H7 (cell line): ENCODE measurements at regions not wholly inside any gene's neighbourhood (a gene's known extent, or its start where the extent isn't known, plus 50 kb on each side); places are given as distances from the start of the nearest gene placed in this dataset.

Source experiments
- DNase-seq: peaks from one replicate; pipeline ENCODE4 v3.0.0; 2012
- H3K27me3 ChIP-seq: 2 replicates; pipeline ENCODE4 v1.6.0; 2011; ENCODE audit warnings: mild to moderate bottlenecking, low read length; ENCODE audit not compliant: control insufficient read depth, insufficient read depth
- H3K36me3 ChIP-seq: replicated peaks from 2 replicates; pipeline ENCODE4 v1.5.1; 2011; ENCODE audit warnings: low read length; ENCODE audit not compliant: control insufficient read depth, insufficient read depth
- H3K4me3 ChIP-seq: 2 replicates; pipeline ENCODE4 v1.5.1; 2011; ENCODE audit warnings: low read depth, mild to moderate bottlenecking, control low read depth, low read length, moderate library complexity; ENCODE audit not compliant: insufficient read depth

DNA sequence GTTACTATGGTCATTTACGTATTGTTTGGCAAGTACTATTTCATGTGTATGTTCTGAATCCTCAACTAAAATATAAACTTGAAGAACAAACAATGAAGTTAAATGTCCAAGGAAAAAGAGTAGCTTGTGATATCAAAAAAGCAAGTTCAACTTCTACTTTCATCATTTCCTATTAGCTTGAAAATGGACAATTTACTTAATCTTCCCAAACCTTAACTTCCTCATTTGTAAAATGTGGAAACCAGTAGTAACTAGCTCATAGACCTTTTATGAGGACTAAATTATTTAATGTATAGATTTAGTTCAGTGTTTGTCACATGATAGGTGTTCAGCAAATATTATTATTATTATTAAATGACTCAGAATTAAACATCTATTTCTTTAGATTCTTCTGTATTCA is 276.8 kb upstream of the TET2 start:
- Histone ChIP-seq H3K4me3 (no peak overlapping the region), H3K27me3 (no peaks in the 10 kb centered on the region; the same call in 1 of the 2 replicates), H3K36me3 (no peaks in the 10 kb centered on the region)
- no peak for DNase-seq

DNA sequence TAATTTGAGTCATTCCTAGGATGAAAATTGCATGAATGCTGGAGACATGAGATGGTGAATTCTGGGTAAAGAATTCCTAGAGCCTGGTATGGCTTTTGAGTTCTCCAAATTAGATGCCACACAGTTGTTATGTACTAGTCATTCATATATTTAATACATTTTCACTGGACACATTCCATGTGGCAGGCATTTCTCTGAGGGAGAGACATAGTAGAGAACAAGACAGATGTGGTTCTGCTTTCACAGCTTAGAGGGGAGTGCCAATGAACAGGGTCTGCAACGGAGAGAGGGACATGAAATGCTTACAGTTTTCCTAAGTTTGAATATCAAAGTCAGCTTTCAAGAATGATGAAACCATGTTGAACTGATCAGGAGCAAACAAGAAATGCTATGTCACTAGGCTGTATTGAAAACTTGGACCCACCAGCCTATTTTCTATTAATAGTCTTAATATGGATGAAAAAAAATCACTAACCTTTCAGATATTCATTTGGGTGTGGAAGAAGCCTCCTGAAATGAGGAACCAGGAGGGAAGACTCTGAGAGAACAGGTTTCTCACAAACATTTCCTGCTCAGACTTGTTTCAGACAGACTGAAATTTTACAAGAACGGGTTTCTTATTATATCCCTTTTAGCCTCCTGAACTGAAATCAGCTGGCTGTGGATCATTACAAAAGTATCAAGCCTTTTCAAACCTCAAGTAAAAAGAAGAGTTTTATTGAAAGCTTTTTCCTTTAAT is 276.0 kb upstream of the TET2 start:
- H3K36me3 ChIP-seq, result no peaks in the 10 kb centered on the region
- no peak overlapping the region for H3K4me3 ChIP-seq
- H3K27me3 ChIP-seq, result no peaks in the 10 kb centered on the region; the same call in 1 of the 2 replicates
- DNase-seq, result no peak

DNA sequence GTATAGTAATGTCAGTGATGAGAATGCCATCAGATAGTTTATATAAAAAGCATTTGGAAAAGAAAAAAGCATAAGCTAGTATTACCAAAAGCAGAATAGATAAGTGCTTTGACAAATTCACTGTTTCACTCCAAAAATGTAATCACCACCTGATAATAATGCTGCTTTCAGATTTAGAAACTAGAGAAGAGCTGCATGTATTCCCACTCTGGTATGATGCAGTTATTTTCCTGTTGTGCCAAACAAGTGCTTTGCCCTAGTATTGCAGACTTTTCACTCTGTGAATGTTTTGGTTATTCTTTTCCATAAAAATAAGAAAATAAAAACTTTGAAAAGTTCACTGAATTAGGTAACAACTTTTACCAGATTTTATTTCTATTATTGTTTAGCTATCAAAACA is 267.7 kb upstream of the TET2 start:
- DNase-seq, result no peak
- no peak overlapping the region for H3K4me3 ChIP-seq
- no peaks in the 10 kb centered on the region for H3K27me3 ChIP-seq
- H3K36me3 ChIP-seq, result no peaks in the 10 kb centered on the region

DNA sequence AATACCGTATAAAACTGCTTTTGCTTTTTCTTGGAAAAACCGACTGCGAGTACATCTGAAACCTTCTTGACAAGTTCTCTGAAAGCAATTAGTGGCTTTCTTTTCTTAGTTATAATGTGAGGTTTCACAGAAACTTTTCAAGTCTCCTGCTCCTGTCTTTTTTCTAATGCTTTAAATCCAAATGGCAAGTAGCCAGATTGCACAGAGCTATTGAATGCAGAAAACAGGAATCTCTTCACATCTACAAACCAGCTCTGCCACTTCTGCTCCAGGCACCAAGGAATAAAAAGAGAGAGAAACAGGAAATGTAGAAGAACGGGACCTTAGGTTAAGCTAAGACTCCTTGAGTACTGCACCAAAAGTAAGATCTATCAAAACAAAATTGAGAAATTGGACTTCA is 267.3 kb upstream of the TET2 start:
- no peak for DNase-seq
- Histone ChIP-seq H3K4me3 (no peak overlapping the region), H3K36me3 (no peaks in the 10 kb centered on the region), H3K27me3 (no peaks in the 10 kb centered on the region)

DNA sequence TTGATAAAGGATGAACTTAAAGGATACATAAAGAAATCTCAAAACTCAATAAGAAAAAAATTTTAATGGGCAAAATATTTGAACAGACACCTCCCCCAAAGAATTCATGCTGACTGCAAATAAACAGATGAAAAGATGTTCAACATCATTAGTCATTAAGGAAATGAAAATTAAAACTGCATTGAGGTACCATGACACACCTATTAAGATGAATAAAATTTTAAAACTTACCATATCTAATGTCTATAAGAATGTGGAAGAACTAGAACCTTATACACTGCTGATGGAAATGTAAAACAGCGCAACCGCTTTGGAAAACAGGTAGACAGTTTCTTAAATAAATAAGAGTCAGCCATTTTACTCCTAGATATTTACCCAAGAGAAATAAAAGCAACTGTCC is 266.8 kb upstream of the TET2 start:
- Histone ChIP-seq H3K36me3 (no peaks in the 10 kb centered on the region), H3K27me3 (no peaks in the 10 kb centered on the region), H3K4me3 (no peak overlapping the region)
- DNase-seq, result no peak

- H3K4me3 ChIP-seq, result no peak overlapping the region
- H3K27me3 ChIP-seq, result no peaks in the 10 kb centered on the region
- DNase-seq, result no peak
- no peaks in the 10 kb centered on the region for H3K36me3 ChIP-seq
These were observed 265.4 kb upstream of the TET2 start for GRCh38 chr4:104881136-104881886.

DNA sequence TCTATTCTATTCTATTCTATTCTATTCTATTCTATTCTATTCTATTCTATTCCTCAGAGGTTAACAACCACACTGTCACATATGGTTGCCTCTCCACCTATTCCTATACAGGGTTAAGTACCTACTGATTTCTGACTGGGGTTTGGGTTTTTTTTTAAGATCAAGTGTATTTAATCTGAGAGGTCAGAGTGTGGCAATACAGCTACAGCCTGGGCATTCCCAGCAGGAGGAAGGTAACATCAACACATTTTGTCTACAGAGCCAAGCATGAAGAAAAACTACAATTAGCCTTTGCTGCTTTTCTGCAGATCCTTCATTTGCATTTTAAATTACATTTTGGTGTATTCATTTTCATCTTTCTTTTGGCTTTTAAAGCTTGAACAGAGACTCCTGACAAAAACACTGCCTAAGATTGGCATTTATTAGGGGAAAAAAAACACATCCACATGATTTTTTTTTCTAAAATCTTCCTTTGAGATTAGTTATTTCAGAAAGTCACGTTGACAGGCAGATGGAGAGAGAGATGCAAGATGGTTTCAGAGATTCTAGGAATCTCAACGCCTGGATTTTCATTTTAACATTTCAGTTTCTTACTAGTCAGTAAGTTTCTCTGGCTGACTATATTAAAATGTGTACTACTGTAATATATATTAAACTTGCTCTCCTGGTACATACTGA is 255.9 kb upstream of the TET2 start:
- Histone ChIP-seq H3K4me3 (no peak overlapping the region), H3K27me3 (no peaks in the 10 kb centered on the region), H3K36me3 (no peaks in the 10 kb centered on the region)
- no peak for DNase-seq

GRCh38 chr4:104896660-104897645 is 249.7 kb upstream of the TET2 start:
- Histone ChIP-seq H3K4me3 (no peak overlapping the region), H3K27me3 (no peaks in the 10 kb centered on the region; the same call in 1 of the 2 replicates), H3K36me3 (no peaks in the 10 kb centered on the region)
- no peak for DNase-seq

- Histone ChIP-seq H3K36me3 (no peaks in the 10 kb centered on the region), H3K4me3 (no peak overlapping the region), H3K27me3 (peaks cover 10% of the 10 kb centered on the region; the same call in 1 of the 2 replicates)
- DNase-seq, result no peak
These were observed 246.8 kb upstream of the TET2 start for GRCh38 chr4:104899863-104900262.

DNA sequence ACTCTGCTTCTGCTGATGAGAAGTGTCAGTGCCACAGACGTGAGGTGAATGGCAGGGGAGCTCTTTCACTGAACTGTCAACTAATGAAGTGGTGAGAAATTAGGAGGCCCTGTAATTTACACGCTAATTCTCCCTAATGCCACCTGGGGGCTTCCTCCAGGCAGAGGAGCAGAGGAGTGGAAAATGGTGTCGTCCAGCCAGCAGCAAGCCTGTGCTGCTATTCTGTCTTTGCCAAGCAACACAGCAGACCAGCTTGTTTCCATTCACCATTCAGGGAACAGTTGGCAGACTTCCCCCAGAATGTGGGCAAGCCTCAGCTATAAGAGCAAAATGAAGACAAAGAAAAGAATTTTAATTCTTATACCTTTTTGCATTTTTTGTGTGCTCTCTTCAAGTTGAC is 245.2 kb upstream of the TET2 start:
- Histone ChIP-seq H3K36me3 (no peaks in the 10 kb centered on the region), H3K4me3 (no peak overlapping the region), H3K27me3 (peaks cover 25% of the 10 kb centered on the region)
- peak; percentile 19 for DNase-seq

DNA sequence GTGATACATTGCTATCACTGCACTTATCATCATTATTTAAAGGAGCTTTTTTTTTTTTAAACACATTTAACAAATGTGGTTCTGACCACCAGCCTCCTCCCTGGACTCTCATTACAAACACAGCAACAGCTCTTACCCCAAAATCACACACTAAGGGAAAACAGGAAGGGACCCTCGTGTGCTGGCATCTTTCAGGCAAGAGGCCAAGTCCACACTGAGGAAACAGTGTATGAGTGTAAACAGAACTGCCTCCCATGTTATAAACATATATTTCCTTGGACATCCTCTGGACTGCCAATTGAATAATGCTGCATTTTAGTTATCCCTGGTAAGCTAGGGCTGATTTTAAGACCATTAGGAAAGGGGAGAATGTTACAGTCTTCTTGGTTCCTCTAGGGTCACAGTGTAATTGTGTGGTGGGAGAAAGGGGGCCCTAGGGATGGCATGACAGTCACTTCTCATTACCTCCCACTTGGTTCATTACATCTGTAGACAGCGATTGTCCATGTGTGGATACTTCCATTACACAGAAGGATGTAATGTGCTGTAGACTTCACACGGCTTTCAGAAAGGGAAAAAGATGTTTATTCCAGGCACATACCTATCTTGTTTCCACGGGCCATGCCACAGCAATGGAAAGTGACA is 244.6 kb upstream of the TET2 start:
- Histone ChIP-seq H3K36me3 (no peaks in the 10 kb centered on the region), H3K4me3 (no peak overlapping the region)

DNA sequence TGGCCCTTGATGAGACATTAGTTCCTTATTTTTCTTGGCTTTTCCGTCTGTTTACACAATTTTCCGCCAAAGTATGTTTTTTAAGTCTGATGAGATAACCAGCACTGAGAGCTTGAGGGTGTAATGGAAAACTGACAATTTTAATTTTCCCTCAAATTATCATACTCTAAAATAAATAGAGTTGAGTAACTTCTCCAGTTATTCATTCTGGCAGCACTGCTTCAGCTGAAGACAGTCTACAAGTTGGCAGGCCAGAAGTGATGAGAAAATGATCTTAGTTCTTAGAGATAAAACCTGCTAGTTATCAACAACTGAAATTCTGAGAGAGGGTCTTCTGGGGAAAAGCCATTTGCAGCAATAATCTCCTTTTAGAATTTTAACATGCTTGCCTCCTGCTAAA is 241.6 kb upstream of the TET2 start:
- peaks cover 56% of the 10 kb centered on the region for H3K27me3 ChIP-seq
- DNase-seq, result no peak
- no peak overlapping the region for H3K4me3 ChIP-seq
- H3K36me3 ChIP-seq, result no peaks in the 10 kb centered on the region

More for the DNA sequence above, 244.6 kb upstream of the TET2 start:
- peaks cover 31% of the 10 kb centered on the region for H3K27me3 ChIP-seq
- DNase-seq, result no peak

GRCh38 chr4:104905546-104905945 is 241.1 kb upstream of the TET2 start:
- H3K4me3 ChIP-seq, result no peak overlapping the region
- DNase-seq, result no peak
- H3K27me3 ChIP-seq, result peaks cover 60% of the 10 kb centered on the region
- no peaks in the 10 kb centered on the region for H3K36me3 ChIP-seq

- H3K4me3 ChIP-seq, result no peak overlapping the region
- no peaks in the 10 kb centered on the region for H3K36me3 ChIP-seq
- DNase-seq, result no peak
- peaks cover 66% of the 10 kb centered on the region for H3K27me3 ChIP-seq
These were observed 240.4 kb upstream of the TET2 start for GRCh38 chr4:104906276-104906675.
